Naive thymus-derived CD8-positive, alpha-beta T cell (primary cell): ENCODE measurements at regions not wholly inside any gene's neighbourhood (a gene's known extent, or its start where the extent isn't known, plus 50 kb on each side); places are given as distances from the start of the nearest gene placed in this dataset.
"Not testable (repeated sequence)": the region's sequence is repeated elsewhere in the genome, so short reads cannot be mapped to it uniquely, and the experiment has no call there.

Source experiments
- ATAC-seq, 2 donors: fragments of 150-1000 bp; cut with Tn5 transposase in 1 of 2; sonication (Bioruptor Pico), chemical (Tn5 transposase) in 1 of 2; 1 replicate in 1 of 2; 2 replicates in 1 of 2; pipeline ENCODE4 v1.10.0; 2021; ENCODE audit warnings: mild to moderate bottlenecking in 2 of 2, moderate library complexity in 2 of 2
- POLR2A ChIA-PET: fragments of 350-600 bp; sonication (Branson Sonifier 250); formaldehyde crosslinking; loops from one replicate; lab custom pipeline; 2021; ENCODE audit warnings: antibody characterized with exemption; lab: Charles Lee
- DNase-seq, 10 donors: peaks; one replicate each; pipeline versions ENCODE4 v3.0.0 to v3.0.0-alpha.2; 2020 to 2022
- H3K27ac Mint-ChIP-seq, 10 donors: one replicate each; pipeline ENCODE4 v1.8.0; 2020 to 2022; ENCODE audit warnings: mild to moderate bottlenecking in 10 of 10, mixed read lengths in 10 of 10, moderate library complexity in 4 of 10, inconsistent platforms in 1 of 10
- H3K27me3 Mint-ChIP-seq, 5 donors: one replicate each; pipeline ENCODE4 v1.8.0; 2021 to 2022; ENCODE audit warnings: mixed read lengths in 5 of 5
- H3K36me3 Mint-ChIP-seq, 3 donors: one replicate each; pipeline ENCODE4 v1.8.0; 2020 to 2022; ENCODE audit warnings: mixed read lengths in 3 of 3, mild to moderate bottlenecking in 2 of 3, inconsistent platforms in 1 of 3
- H3K4me1 Mint-ChIP-seq, 4 donors: one replicate each; pipeline ENCODE4 v1.8.0; 2021 to 2022; ENCODE audit warnings: mixed read lengths in 4 of 4
- H3K4me3 Mint-ChIP-seq, 10 donors: one replicate each; pipeline ENCODE4 v1.8.0; 2020 to 2022; ENCODE audit warnings: mild to moderate bottlenecking in 10 of 10, mixed read lengths in 10 of 10, moderate library complexity in 6 of 10, inconsistent platforms in 1 of 10
- H3K9me3 Mint-ChIP-seq, 9 donors: one replicate each; pipeline ENCODE4 v1.8.0; 2020 to 2022; ENCODE audit warnings: mixed read lengths in 9 of 9, mild to moderate bottlenecking in 3 of 9, inconsistent platforms in 1 of 9, moderate library complexity in 1 of 9

- no peak for ATAC-seq
- peaks cover 0 to 4% (median 1%) of the 10 kb centered on the region in 5 donors for H3K27me3 Mint-ChIP-seq
These were observed 209.9 kb downstream of the ZNF365 start for GRCh38 chr10:62583876-62584615.

GRCh38 chr10:62584731-62585130 is 210.6 kb downstream of the ZNF365 start:
- POLR2A ChIA-PET, result no interaction called here
- H3K9me3 Mint-ChIP-seq, result peaks cover 0 to 7% (median 0%) of the 10 kb centered on the region in 9 donors
- no peak for ATAC-seq

More at GRCh38 chr10:62583876-62584615, 209.9 kb downstream of the ZNF365 start:
- Mint-ChIP-seq H3K36me3 (peaks cover 0 to 2% (median 0%) of the 10 kb centered on the region in 3 donors), H3K27ac (peak overlapping the region in 1 of 10 donors; percentile 8), H3K4me1 (no peaks in the 10 kb centered on the region), H3K4me3 (no peak overlapping the region), H3K9me3 (peaks cover 0 to 7% (median 0%) of the 10 kb centered on the region in 9 donors)
- no peak for DNase-seq
- POLR2A ChIA-PET, result no interaction called here

GRCh38 chr10:62585211-62585775 is 211.1 kb downstream of the ZNF365 start:
- H3K9me3 Mint-ChIP-seq, result peaks cover 0 to 7% (median 0%) of the 10 kb centered on the region in 9 donors
- H3K27me3 Mint-ChIP-seq, result peaks cover 0 to 10% (median 3%) of the 10 kb centered on the region in 5 donors
- no peak for ATAC-seq
- POLR2A ChIA-PET, result no interaction called here
- no peak overlapping the region for H3K4me3 Mint-ChIP-seq
- H3K27ac Mint-ChIP-seq, result no peak overlapping the region
- no peaks in the 10 kb centered on the region for H3K4me1 Mint-ChIP-seq
- no peak for DNase-seq
- H3K36me3 Mint-ChIP-seq, result peaks cover 0 to 2% (median 0%) of the 10 kb centered on the region in 3 donors

More at GRCh38 chr10:62584731-62585130, 210.6 kb downstream of the ZNF365 start:
- peaks cover 0 to 2% (median 0%) of the 10 kb centered on the region in 3 donors for H3K36me3 Mint-ChIP-seq
- no peak for DNase-seq
- no peak overlapping the region for H3K27ac Mint-ChIP-seq
- no peak overlapping the region for H3K4me3 Mint-ChIP-seq
- H3K4me1 Mint-ChIP-seq, result no peaks in the 10 kb centered on the region
- peaks cover 0 to 5% (median 3%) of the 10 kb centered on the region in 5 donors for H3K27me3 Mint-ChIP-seq

GRCh38 chr10:62587011-62587410 is 212.8 kb downstream of the ZNF365 start:
- Mint-ChIP-seq H3K27me3 (peaks cover 0 to 10% (median 1%) of the 10 kb centered on the region in 5 donors), H3K4me3 (no peak overlapping the region), H3K4me1 (no peaks in the 10 kb centered on the region), H3K27ac (no peak overlapping the region), H3K9me3 (peaks cover 0 to 7% (median 0%) of the 10 kb centered on the region in 9 donors), H3K36me3 (no peaks in the 10 kb centered on the region)
- POLR2A ChIA-PET, result no interaction called here
- DNase-seq (no peak), ATAC-seq (no peak)

GRCh38 chr10:62588116-62588515 is 213.9 kb downstream of the ZNF365 start:
- Mint-ChIP-seq H3K27me3 (peaks cover 0 to 10% (median 1%) of the 10 kb centered on the region in 5 donors), H3K27ac (no peak overlapping the region), H3K4me1 (no peaks in the 10 kb centered on the region), H3K9me3 (peaks cover 0 to 7% (median 0%) of the 10 kb centered on the region in 9 donors), H3K4me3 (no peak overlapping the region), H3K36me3 (no peaks in the 10 kb centered on the region)
- DNase-seq (no peak), ATAC-seq (no peak)
- POLR2A ChIA-PET, result no interaction called here

DNA sequence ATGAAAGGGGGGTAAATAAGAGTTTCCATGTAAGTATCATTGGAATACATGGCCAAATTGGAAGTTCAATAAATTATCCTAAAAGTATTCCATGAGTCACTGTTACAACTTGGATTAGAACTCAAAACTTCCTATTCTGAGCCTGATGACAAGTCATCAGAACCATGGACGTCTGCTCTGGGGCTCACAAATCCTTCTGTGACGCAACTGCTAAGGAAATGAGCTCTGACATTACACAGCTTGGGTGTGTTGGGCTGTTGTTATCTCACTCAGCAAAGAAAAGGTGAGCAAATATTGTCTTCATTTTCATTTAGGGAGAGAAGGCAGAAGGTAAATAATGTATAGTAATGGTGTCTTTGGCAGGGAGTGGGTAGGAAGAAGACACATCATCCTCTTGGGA is 214.8 kb upstream of the ADO start:
- Mint-ChIP-seq H3K9me3 (peaks cover 0 to 7% (median 0%) of the 10 kb centered on the region in 9 donors), H3K4me3 (no peak overlapping the region), H3K36me3 (no peaks in the 10 kb centered on the region), H3K4me1 (peaks cover 0 to 6% (median 3%) of the 10 kb centered on the region in 4 donors), H3K27ac (no peak overlapping the region), H3K27me3 (peaks cover 0 to 10% (median 4%) of the 10 kb centered on the region in 5 donors)
- ATAC-seq, result no peak
- POLR2A ChIA-PET, result no interaction called here
- DNase-seq, result no peak

GRCh38 chr10:62590306-62590705 is 214.2 kb upstream of the ADO start:
- DNase-seq, result no peak
- Mint-ChIP-seq H3K27me3 (peaks cover 0 to 10% (median 2%) of the 10 kb centered on the region in 5 donors), H3K27ac (no peak overlapping the region), H3K9me3 (peaks cover 0 to 7% (median 0%) of the 10 kb centered on the region in 9 donors), H3K36me3 (no peaks in the 10 kb centered on the region), H3K4me1 (peaks cover 0 to 6% (median 3%) of the 10 kb centered on the region in 4 donors), H3K4me3 (no peak overlapping the region)
- POLR2A ChIA-PET, result no interaction called here
- ATAC-seq, result no peak

GRCh38 chr10:62594093-62594520 is 210.4 kb upstream of the ADO start:
- Mint-ChIP-seq H3K4me1 (peaks cover 0 to 6% (median 3%) of the 10 kb centered on the region in 4 donors), H3K4me3 (no peak overlapping the region), H3K27me3 (peaks cover 0 to 10% (median 2%) of the 10 kb centered on the region in 5 donors), H3K36me3 (no peaks in the 10 kb centered on the region), H3K27ac (peak overlapping the region in 1 of 10 donors; percentile 4), H3K9me3 (no peaks in the 10 kb centered on the region)
- POLR2A ChIA-PET, result no interaction called here
- ATAC-seq, result peak; percentile 61 to 68
- peak in 9 of 10 donors; percentile 10 to 67 (median 43) for DNase-seq

DNA sequence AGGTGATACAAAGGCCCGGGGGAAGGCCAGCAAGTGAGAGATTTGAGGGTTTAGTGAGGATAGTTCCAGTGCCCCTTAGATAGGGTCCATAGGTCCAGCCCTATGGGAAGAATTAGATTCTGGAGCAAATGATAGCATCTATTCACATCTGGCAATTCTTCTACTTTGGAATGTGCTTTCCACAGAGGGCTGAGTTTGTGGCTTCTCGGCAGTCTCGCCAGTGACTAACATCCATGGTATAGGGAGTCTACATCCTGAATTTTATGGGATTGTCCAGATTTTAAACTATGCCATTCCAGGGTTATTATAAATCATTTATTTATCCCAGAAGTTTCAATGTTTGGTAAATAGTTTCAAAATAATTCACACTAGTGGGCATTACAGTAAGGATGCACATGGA is 207.3 kb upstream of the ADO start:
- ATAC-seq (no peak), DNase-seq (no peak)
- Mint-ChIP-seq H3K36me3 (no peaks in the 10 kb centered on the region), H3K27ac (no peak overlapping the region), H3K4me1 (peaks cover 0 to 6% (median 3%) of the 10 kb centered on the region in 4 donors), H3K27me3 (peaks cover 0 to 4% (median 0%) of the 10 kb centered on the region in 5 donors), H3K9me3 (peaks cover 0 to 7% (median 0%) of the 10 kb centered on the region in 9 donors), H3K4me3 (no peak overlapping the region)
- POLR2A ChIA-PET, result no interaction called here

- H3K27me3 Mint-ChIP-seq, result peaks cover 0 to under 1% (median 0%) of the 10 kb centered on the region in 5 donors
- no peak for ATAC-seq
- H3K4me1 Mint-ChIP-seq, result peaks cover 0 to 2% (median 0%) of the 10 kb centered on the region in 4 donors
- H3K36me3 Mint-ChIP-seq, result no peaks in the 10 kb centered on the region
- H3K4me3 Mint-ChIP-seq, result no peak overlapping the region
- H3K27ac Mint-ChIP-seq, result no peak overlapping the region
- DNase-seq, result no peak
- POLR2A ChIA-PET, result no interaction called here
- peaks cover 0 to 9% (median 0%) of the 10 kb centered on the region in 9 donors for H3K9me3 Mint-ChIP-seq
These were observed 205.4 kb upstream of the ADO start for GRCh38 chr10:62599161-62599560.

DNA sequence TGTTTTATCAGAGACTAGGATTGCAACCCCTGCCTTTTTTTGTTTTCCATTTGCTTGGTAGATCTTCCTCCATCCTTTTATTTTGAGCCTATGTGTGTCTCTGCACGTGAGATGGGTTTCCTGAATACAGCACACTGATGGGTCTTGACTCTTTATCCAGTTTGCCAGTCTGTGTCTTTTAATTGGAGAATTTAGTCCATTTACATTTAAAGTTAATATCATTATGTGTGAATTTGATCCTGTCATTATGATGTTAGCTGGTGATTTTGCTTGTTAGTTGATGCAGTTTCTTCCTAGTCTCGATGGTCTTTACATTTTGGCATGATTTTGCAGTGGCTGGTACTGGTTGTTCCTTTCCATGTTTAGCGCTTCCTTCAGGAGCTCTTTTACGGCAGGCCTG is 198.0 kb upstream of the ADO start:
- H3K36me3 Mint-ChIP-seq, H3K4me1 Mint-ChIP-seq, H3K9me3 Mint-ChIP-seq, H3K4me3 Mint-ChIP-seq, DNase-seq, ATAC-seq, H3K27me3 Mint-ChIP-seq, POLR2A ChIA-PET, H3K27ac Mint-ChIP-seq: not testable (repeated sequence)

- ATAC-seq, H3K27ac Mint-ChIP-seq, H3K4me1 Mint-ChIP-seq, H3K9me3 Mint-ChIP-seq, H3K27me3 Mint-ChIP-seq, H3K36me3 Mint-ChIP-seq, POLR2A ChIA-PET, DNase-seq: not testable (repeated sequence)
- peak overlapping the region in 2 of 10 donors; percentile 24 to 26 for H3K4me3 Mint-ChIP-seq
These were observed 196.2 kb upstream of the ADO start for GRCh38 chr10:62608189-62608875.
